NAMALWA (cell line): ENCODE measurements at regions not wholly inside any gene's neighbourhood (a gene's known extent, or its start where the extent isn't known, plus 50 kb on each side); places are given as distances from the start of the nearest gene placed in this dataset.
A peak's percentile ranks its signal among the peaks of the same experiment; 100 is the strongest.
"Not testable (repeated sequence)": the region's sequence is repeated elsewhere in the genome, so short reads cannot be mapped to it uniquely, and the experiment has no call there.

Source experiments
- DNase-seq: peaks from one replicate; pipeline ENCODE4 v3.0.0-alpha.2; 2015; ENCODE audit warnings: low spot score

- DNase-seq, result not testable (repeated sequence)
These were observed 330.7 kb upstream of the PLGLB1 start for GRCh38 chr2:87352178-87352934.

- DNase-seq, result not testable (repeated sequence)
These were observed 331.8 kb upstream of the PLGLB1 start for GRCh38 chr2:87353408-87353807.

- DNase-seq, result not testable (repeated sequence)
These were observed 332.5 kb upstream of the PLGLB1 start for GRCh38 chr2:87354102-87354501.

- DNase-seq, result not testable (repeated sequence)
These were observed 338.6 kb upstream of the PLGLB1 start for GRCh38 chr2:87360250-87360649.

GRCh38 chr2:87360927-87361326 is 339.3 kb upstream of the PLGLB1 start:
- DNase-seq, result not testable (repeated sequence)

- not testable (repeated sequence) for DNase-seq
These were observed 340.2 kb upstream of the PLGLB1 start for GRCh38 chr2:87361805-87362204.

GRCh38 chr2:87364379-87364778 is 342.7 kb upstream of the PLGLB1 start:
- not testable (repeated sequence) for DNase-seq

- DNase-seq, result not testable (repeated sequence)
These were observed 343.4 kb upstream of the PLGLB1 start for GRCh38 chr2:87365038-87365437.

- DNase-seq, result not testable (repeated sequence)
These were observed 361.8 kb upstream of the PLGLB2 start for GRCh38 chr2:87386063-87386560.

- not testable (repeated sequence) for DNase-seq
These were observed 352.1 kb upstream of the PLGLB2 start for GRCh38 chr2:87395784-87396183.

- DNase-seq, result not testable (repeated sequence)
These were observed 351.2 kb upstream of the PLGLB2 start for GRCh38 chr2:87396551-87397265.

GRCh38 chr2:87397276-87398065 is 350.4 kb upstream of the PLGLB2 start:
- DNase-seq, result not testable (repeated sequence)

GRCh38 chr2:87398567-87399305 is 349.2 kb upstream of the PLGLB2 start:
- DNase-seq, result not testable (repeated sequence)

- peak; percentile 2 for DNase-seq
These were observed 346.1 kb upstream of the PLGLB2 start for GRCh38 chr2:87401726-87402345.

GRCh38 chr2:87403893-87404175 is 344.1 kb upstream of the PLGLB2 start:
- DNase-seq, result peak; percentile 8

- DNase-seq, result not testable (repeated sequence)
These were observed 343.3 kb upstream of the PLGLB2 start for GRCh38 chr2:87404411-87405255.

- DNase-seq, result not testable (repeated sequence)
These were observed 342.2 kb upstream of the PLGLB2 start for GRCh38 chr2:87405531-87406216.

GRCh38 chr2:87406406-87407175 is 341.3 kb upstream of the PLGLB2 start:
- not testable (repeated sequence) for DNase-seq

- not testable (repeated sequence) for DNase-seq
These were observed 338.3 kb upstream of the PLGLB2 start for GRCh38 chr2:87409601-87410000.
